ENCODE measurements at regions not wholly inside any gene's neighbourhood (a gene's known extent, or its start where the extent isn't known, plus 50 kb on each side); places are given as distances from the start of the nearest gene placed in this dataset.

DNA sequence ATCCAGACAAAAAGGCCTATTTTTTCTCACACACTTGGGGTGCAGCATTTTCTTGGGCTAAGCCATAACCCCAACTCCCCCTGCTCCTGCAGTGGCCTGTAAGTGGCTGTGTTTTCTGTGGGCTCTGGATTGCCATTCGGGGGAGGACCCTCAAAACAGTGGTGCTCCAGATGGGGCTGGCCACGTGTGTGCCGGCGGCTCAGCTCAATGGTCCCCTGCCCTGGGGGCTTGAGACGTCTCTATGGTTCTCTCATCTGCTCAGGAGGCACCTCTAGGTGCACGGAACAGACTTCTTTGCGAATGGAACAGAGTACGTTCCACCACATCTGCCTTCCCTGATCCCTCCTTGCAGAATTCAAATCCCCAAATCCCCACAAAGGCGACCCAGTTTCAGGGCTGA lies 250.0 kb upstream of the SHH start:
- Histone ChIP-seq H3K4me3 (ENCODE audit: low read depth in 1 of 3, low read length in 3 of 3) (no peak overlapping the region), H3K27me3 (ENCODE audit: control insufficient read depth in 4 of 4, insufficient read depth in 4 of 4, low read length in 3 of 4) (no peaks in the 10 kb centered on the region), H3K4me1 (ENCODE audit: control insufficient read depth in 4 of 4, insufficient read depth in 4 of 4, low read length in 3 of 4) (no peaks in the 10 kb centered on the region), H3K9ac (ENCODE audit: low read depth in 1 of 2, low read length in 2 of 2) (no peak overlapping the region), H3K9me3 (ENCODE audit: control insufficient read depth in 4 of 4, low read length in 3 of 4) (no peaks in the 10 kb centered on the region), H3K36me3 (ENCODE audit: control insufficient read depth in 4 of 4, insufficient read depth in 3 of 4, low read depth in 1 of 4, low read length in 3 of 4) (no peaks in the 10 kb centered on the region), H3K27ac (ENCODE audit: low read depth in 1 of 2, low read length in 2 of 2) (no peak overlapping the region)
- WGBS: 91% methylated on average over 9 of the region's 9 CpGs
- no peak for TF ChIP-seq RAD21 (IDR thresholded peaks at IDR 0.05)
- no peak for TF ChIP-seq EGR1 (IDR thresholded peaks at IDR 0.05; ENCODE audit: low read depth in 2 of 2)
- no peak for TF ChIP-seq GABPA (IDR thresholded peaks at IDR 0.05 in 1 of 2, conservative IDR thresholded peaks at IDR 0.05 in 1 of 2)
- TF ChIP-seq SP1 (IDR thresholded peaks at IDR 0.05): no peak
- no peak for TF ChIP-seq RXRA (IDR thresholded peaks at IDR 0.05)
- no peak for DNase-seq (ENCODE audit: low spot score)

DNA sequence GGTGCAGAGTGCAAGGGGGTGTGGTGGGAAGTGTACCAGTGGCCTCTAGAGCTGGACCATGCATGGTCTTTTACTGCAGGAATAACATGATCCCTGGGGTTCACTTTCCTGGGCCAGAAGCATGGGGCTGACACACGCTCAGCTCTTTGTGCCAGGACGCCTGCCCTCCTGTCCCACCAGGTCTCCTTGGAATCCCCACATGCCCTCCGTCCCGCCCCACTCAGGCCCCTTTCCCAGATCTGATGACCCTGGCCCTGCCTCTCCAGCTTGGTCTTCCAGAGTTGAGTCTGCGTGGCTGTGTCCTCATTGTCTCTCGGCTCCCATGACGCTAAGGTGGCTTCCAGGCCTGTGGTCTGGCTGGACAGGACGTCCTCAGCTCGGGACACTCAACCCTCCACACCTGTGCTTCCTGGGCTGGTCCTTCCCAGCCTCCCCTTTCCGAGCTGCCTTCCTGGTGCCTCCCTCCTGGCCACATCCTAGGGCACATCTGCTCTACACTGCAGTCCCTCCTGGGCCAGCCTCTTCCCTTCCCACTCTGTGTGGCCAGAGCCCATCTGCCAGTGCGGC lies 249.5 kb upstream of the SHH start:
- no peak for TF ChIP-seq FOXA2 (IDR thresholded peaks at IDR 0.05)
- TF ChIP-seq, protein P1, sequence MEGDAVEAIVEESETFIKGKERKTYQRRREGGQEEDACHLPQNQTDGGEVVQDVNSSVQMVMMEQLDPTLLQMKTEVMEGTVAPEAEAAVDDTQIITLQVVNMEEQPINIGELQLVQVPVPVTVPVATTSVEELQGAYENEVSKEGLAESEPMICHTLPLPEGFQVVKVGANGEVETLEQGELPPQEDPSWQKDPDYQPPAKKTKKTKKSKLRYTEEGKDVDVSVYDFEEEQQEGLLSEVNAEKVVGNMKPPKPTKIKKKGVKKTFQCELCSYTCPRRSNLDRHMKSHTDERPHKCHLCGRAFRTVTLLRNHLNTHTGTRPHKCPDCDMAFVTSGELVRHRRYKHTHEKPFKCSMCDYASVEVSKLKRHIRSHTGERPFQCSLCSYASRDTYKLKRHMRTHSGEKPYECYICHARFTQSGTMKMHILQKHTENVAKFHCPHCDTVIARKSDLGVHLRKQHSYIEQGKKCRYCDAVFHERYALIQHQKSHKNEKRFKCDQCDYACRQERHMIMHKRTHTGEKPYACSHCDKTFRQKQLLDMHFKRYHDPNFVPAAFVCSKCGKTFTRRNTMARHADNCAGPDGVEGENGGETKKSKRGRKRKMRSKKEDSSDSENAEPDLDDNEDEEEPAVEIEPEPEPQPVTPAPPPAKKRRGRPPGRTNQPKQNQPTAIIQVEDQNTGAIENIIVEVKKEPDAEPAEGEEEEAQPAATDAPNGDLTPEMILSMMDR (IDR thresholded peaks at IDR 0.05; ENCODE audit: low read depth, low read length, missing input control): no peak
- TF ChIP-seq, protein P2, sequence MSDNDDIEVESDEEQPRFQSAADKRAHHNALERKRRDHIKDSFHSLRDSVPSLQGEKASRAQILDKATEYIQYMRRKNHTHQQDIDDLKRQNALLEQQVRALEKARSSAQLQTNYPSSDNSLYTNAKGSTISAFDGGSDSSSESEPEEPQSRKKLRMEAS (IDR thresholded peaks at IDR 0.05): no peak
- TF ChIP-seq, protein P3, sequence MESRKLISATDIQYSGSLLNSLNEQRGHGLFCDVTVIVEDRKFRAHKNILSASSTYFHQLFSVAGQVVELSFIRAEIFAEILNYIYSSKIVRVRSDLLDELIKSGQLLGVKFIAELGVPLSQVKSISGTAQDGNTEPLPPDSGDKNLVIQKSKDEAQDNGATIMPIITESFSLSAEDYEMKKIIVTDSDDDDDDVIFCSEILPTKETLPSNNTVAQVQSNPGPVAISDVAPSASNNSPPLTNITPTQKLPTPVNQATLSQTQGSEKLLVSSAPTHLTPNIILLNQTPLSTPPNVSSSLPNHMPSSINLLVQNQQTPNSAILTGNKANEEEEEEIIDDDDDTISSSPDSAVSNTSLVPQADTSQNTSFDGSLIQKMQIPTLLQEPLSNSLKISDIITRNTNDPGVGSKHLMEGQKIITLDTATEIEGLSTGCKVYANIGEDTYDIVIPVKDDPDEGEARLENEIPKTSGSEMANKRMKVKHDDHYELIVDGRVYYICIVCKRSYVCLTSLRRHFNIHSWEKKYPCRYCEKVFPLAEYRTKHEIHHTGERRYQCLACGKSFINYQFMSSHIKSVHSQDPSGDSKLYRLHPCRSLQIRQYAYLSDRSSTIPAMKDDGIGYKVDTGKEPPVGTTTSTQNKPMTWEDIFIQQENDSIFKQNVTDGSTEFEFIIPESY (IDR thresholded peaks at IDR 0.05): no peak
- TF ChIP-seq HNF4G (IDR thresholded peaks at IDR 0.05): no peak
- no peak for TF ChIP-seq TAF1 (conservative IDR thresholded peaks at IDR 0.05)
- TF ChIP-seq, protein P4, sequence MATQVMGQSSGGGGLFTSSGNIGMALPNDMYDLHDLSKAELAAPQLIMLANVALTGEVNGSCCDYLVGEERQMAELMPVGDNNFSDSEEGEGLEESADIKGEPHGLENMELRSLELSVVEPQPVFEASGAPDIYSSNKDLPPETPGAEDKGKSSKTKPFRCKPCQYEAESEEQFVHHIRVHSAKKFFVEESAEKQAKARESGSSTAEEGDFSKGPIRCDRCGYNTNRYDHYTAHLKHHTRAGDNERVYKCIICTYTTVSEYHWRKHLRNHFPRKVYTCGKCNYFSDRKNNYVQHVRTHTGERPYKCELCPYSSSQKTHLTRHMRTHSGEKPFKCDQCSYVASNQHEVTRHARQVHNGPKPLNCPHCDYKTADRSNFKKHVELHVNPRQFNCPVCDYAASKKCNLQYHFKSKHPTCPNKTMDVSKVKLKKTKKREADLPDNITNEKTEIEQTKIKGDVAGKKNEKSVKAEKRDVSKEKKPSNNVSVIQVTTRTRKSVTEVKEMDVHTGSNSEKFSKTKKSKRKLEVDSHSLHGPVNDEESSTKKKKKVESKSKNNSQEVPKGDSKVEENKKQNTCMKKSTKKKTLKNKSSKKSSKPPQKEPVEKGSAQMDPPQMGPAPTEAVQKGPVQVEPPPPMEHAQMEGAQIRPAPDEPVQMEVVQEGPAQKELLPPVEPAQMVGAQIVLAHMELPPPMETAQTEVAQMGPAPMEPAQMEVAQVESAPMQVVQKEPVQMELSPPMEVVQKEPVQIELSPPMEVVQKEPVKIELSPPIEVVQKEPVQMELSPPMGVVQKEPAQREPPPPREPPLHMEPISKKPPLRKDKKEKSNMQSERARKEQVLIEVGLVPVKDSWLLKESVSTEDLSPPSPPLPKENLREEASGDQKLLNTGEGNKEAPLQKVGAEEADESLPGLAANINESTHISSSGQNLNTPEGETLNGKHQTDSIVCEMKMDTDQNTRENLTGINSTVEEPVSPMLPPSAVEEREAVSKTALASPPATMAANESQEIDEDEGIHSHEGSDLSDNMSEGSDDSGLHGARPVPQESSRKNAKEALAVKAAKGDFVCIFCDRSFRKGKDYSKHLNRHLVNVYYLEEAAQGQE (IDR thresholded peaks at IDR 0.05): no peak
- TF ChIP-seq, protein P5, sequence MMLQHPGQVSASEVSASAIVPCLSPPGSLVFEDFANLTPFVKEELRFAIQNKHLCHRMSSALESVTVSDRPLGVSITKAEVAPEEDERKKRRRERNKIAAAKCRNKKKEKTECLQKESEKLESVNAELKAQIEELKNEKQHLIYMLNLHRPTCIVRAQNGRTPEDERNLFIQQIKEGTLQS (IDR thresholded peaks at IDR 0.05): no peak
- WGBS: 94% methylated on average over 11 of the region's 11 CpGs

More for the DNA sequence above, 249.5 kb upstream of the SHH start:
- DNase-seq (ENCODE audit: low spot score): no peak
- no peaks in the 10 kb centered on the region for H3K36me3 ChIP-seq (ENCODE audit: control insufficient read depth in 4 of 4, insufficient read depth in 3 of 4, low read depth in 1 of 4, low read length in 3 of 4)
- H3K9me3 ChIP-seq (ENCODE audit: control insufficient read depth in 4 of 4, low read length in 3 of 4): no peaks in the 10 kb centered on the region
- H3K27ac ChIP-seq (ENCODE audit: low read depth in 1 of 2, low read length in 2 of 2): no peak overlapping the region
- H3K4me1 ChIP-seq (ENCODE audit: control insufficient read depth in 4 of 4, insufficient read depth in 4 of 4, low read length in 3 of 4): no peaks in the 10 kb centered on the region
- H3K4me3 ChIP-seq (ENCODE audit: low read depth in 1 of 3, low read length in 3 of 3): no peak overlapping the region
- no peaks in the 10 kb centered on the region for H3K27me3 ChIP-seq (ENCODE audit: control insufficient read depth in 4 of 4, insufficient read depth in 4 of 4, low read length in 3 of 4)
- H3K9ac ChIP-seq (ENCODE audit: low read depth in 1 of 2, low read length in 2 of 2): no peak overlapping the region
